GM23248 (cell line): ENCODE measurements at regions not wholly inside any gene's neighbourhood (a gene's known extent, or its start where the extent isn't known, plus 50 kb on each side); places are given as distances from the start of the nearest gene placed in this dataset.

ENCODE experiments used
- EZH2 ChIP-seq: fragments of 200-600 bp; sonication (generic); IDR thresholded peaks from 2 replicates; pipeline ENCODE4 v1.6.1; 2018; ENCODE audit warnings: antibody characterized with exemption, mild to moderate bottlenecking; ENCODE audit not compliant: insufficient read depth, poor library complexity, severe bottlenecking
- EZH2phosphoT487 ChIP-seq: fragments of 200-600 bp; sonication (generic); IDR thresholded peaks from 2 replicates; pipeline ENCODE4 v1.6.1; 2018; ENCODE audit warnings: antibody characterized with exemption, moderate library complexity, mild to moderate bottlenecking, low read depth; ENCODE audit not compliant: insufficient read depth

- no peak for TF ChIP-seq EZH2
- no peak for TF ChIP-seq EZH2phosphoT487
Observed at GRCh38 chr1:30024411-30025195, 698.8 kb downstream of the MATN1 start.
